Stimulated activated CD8-positive, alpha-beta memory T cell treated with anti-CD3 and anti-CD28 coated beads, Interleukin-15, amount 100 ng/mL, for 48 hours (primary cell): ENCODE measurements at regions not wholly inside any gene's neighbourhood (a gene's known extent, or its start where the extent isn't known, plus 50 kb on each side); places are given as distances from the start of the nearest gene placed in this dataset.
"Not testable (repeated sequence)": the region's sequence is repeated elsewhere in the genome, so short reads cannot be mapped to it uniquely, and the experiment has no call there.

Experiments used
- DNase-seq, 2 donors: peaks; one replicate each; pipeline ENCODE4 v3.0.0-alpha.2; 2020; ENCODE audit warnings: low read depth in 2 of 2

- DNase-seq: no peak
These were observed 126.6 kb downstream of the AKAP11 start for GRCh38 chr13:42398533-42398932.

GRCh38 chr13:42400188-42400833 lies 128.4 kb downstream of the AKAP11 start:
- no peak for DNase-seq

GRCh38 chr13:42401376-42401775 lies 129.4 kb downstream of the AKAP11 start:
- no peak for DNase-seq

- DNase-seq: peak; percentile 66 to 69
These were observed 133.9 kb downstream of the AKAP11 start for GRCh38 chr13:42405665-42406390.

GRCh38 chr13:42409075-42409474 lies 137.1 kb downstream of the AKAP11 start:
- DNase-seq: no peak

- no peak for DNase-seq
These were observed 137.6 kb downstream of the AKAP11 start for GRCh38 chr13:42409551-42409950.

- no peak for DNase-seq
These were observed 141.0 kb downstream of the AKAP11 start for GRCh38 chr13:42412812-42413483.

- DNase-seq: no peak
These were observed 141.5 kb downstream of the AKAP11 start for GRCh38 chr13:42413484-42413815.

- DNase-seq: no peak
These were observed 145.7 kb downstream of the AKAP11 start for GRCh38 chr13:42417626-42418025.

- DNase-seq: no peak
These were observed 146.2 kb downstream of the AKAP11 start for GRCh38 chr13:42418184-42418583.

- DNase-seq: peak; percentile 49 to 62
These were observed 148.4 kb downstream of the AKAP11 start for GRCh38 chr13:42420304-42420703.

GRCh38 chr13:42422681-42423080 lies 150.7 kb downstream of the AKAP11 start:
- DNase-seq: no peak

GRCh38 chr13:42424182-42424581 lies 149.8 kb upstream of the TNFSF11 start:
- DNase-seq: no peak

- no peak for DNase-seq
These were observed 128.6 kb upstream of the TNFSF11 start for GRCh38 chr13:42445354-42445753.

- DNase-seq: not testable (repeated sequence)
These were observed 127.4 kb upstream of the TNFSF11 start for GRCh38 chr13:42446597-42446996.

GRCh38 chr13:42453091-42453645 lies 120.8 kb upstream of the TNFSF11 start:
- no peak for DNase-seq

GRCh38 chr13:42454749-42455148 lies 119.2 kb upstream of the TNFSF11 start:
- no peak for DNase-seq

- no peak for DNase-seq
These were observed 115.8 kb upstream of the TNFSF11 start for GRCh38 chr13:42458193-42458592.

- DNase-seq: no peak
These were observed 107.8 kb upstream of the TNFSF11 start for GRCh38 chr13:42466123-42466522.

GRCh38 chr13:42466609-42467008 lies 107.3 kb upstream of the TNFSF11 start:
- DNase-seq: no peak

GRCh38 chr13:42474954-42475353 lies 99.0 kb upstream of the TNFSF11 start:
- DNase-seq: no peak

GRCh38 chr13:42477596-42478190 lies 96.3 kb upstream of the TNFSF11 start:
- DNase-seq: no peak
